ENCODE measurements at regions not wholly inside any gene's neighbourhood (a gene's known extent, or its start where the extent isn't known, plus 50 kb on each side); places are given as distances from the start of the nearest gene placed in this dataset.

DNA sequence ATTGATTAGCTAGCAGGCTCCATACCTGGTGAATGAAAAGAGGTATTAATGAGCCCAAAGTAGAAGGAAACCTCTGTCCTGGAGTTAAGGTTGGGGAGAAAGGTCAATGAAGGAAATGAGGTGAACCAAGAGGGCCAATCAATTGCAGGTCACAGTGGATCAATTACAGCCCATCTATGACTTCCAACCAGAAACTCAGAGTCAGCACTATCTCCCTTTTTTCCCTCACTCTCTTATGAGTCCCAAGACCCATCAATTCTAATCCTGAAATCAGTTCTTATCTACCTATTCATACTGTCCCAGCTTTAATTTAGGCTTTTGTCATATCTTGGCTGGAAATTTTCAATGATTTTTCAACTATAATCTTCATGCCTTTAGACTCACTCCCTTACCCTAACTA lies 433.2 kb upstream of the PKN2 start:
- Mint-ChIP-seq H3K27me3 (ENCODE audit: low read depth in 3 of 3) (peaks cover 0 to 2% (median 0%) of the 10 kb centered on the region in 3 donors), H3K4me1 (no peaks in the 10 kb centered on the region), H3K9me3 (peaks cover 0 to 9% (median 0%) of the 10 kb centered on the region in 6 donors), H3K27ac (no peak overlapping the region), H3K4me3 (no peak overlapping the region), H3K36me3 (no peaks in the 10 kb centered on the region)
- DNase-seq, result no peak

DNA sequence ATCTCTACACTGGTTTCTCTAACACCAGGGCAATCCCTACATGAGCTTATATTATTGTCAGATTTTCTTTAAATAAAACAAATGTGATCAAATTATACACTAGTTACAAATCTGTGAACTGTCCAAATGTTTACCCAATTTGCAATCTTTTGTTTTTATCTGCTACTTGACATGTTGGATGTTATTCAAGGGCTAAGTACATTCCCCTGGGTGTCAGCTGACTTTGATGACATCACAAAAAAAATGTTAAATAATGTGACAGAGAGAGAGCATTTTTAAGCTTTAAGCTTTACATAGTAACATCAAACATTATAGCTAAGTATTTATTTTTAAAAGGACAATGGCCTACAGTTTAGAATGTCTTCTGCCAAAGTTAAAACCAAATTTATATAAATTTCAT lies 431.3 kb upstream of the PKN2 start:
- Mint-ChIP-seq H3K27me3 (ENCODE audit: low read depth in 3 of 3) (peaks cover 2 to 3% (median 3%) of the 10 kb centered on the region in 3 donors), H3K27ac (no peak overlapping the region), H3K4me3 (no peak overlapping the region), H3K36me3 (no peaks in the 10 kb centered on the region), H3K9me3 (peaks cover 0 to 12% (median under 1%) of the 10 kb centered on the region in 6 donors), H3K4me1 (no peaks in the 10 kb centered on the region)
- DNase-seq, result no peak

DNA sequence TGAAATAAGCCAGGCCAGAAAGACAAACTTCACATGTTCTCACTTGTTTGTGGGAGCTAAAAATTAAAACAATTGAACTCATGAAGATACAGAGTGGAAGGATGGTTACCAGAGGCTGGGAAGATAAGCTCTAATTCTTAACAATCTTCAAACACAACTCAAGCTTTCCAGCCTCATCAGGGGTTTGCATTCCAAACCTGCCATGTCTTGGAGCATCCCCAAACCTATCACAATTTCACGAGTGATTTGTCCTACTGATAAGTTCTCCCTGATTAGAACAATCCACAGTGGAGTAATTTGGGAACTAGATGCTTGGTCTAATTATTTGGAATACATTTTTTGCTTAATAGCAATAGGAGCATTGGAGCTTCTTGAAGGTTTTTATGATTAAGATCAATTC lies 418.5 kb upstream of the PKN2 start:
- Mint-ChIP-seq H3K36me3 (no peaks in the 10 kb centered on the region), H3K27me3 (ENCODE audit: low read depth in 3 of 3) (peaks cover 0 to 3% (median 0%) of the 10 kb centered on the region in 3 donors), H3K9me3 (peaks cover 0 to 12% (median 2%) of the 10 kb centered on the region in 6 donors), H3K4me1 (no peaks in the 10 kb centered on the region), H3K4me3 (no peak overlapping the region), H3K27ac (no peak overlapping the region)
- DNase-seq, result no peak

DNA sequence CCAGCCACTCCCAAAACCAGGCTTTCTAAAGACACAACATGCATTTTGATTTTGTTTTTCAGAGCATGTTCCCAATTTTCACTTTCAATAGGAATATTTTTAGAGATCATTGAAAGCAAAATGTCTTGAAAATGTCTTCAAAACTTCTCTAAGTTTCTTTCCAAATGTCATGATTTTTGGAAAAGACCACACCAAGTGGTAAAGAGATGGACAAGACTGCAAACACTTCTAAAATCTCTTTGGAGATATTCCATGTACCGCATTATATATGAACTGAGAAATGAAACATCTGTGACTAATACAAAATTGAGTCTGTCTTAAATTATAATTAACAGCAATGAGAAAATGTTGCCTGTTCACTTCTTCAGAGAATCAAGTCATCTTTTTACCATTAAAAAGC lies 418.0 kb upstream of the PKN2 start:
- Mint-ChIP-seq H3K36me3 (no peaks in the 10 kb centered on the region), H3K27me3 (ENCODE audit: low read depth in 3 of 3) (peaks cover 0 to 3% (median 0%) of the 10 kb centered on the region in 3 donors), H3K4me1 (no peaks in the 10 kb centered on the region), H3K4me3 (no peak overlapping the region), H3K27ac (no peak overlapping the region), H3K9me3 (peaks cover 0 to 12% (median 2%) of the 10 kb centered on the region in 6 donors)
- DNase-seq, result no peak

DNA sequence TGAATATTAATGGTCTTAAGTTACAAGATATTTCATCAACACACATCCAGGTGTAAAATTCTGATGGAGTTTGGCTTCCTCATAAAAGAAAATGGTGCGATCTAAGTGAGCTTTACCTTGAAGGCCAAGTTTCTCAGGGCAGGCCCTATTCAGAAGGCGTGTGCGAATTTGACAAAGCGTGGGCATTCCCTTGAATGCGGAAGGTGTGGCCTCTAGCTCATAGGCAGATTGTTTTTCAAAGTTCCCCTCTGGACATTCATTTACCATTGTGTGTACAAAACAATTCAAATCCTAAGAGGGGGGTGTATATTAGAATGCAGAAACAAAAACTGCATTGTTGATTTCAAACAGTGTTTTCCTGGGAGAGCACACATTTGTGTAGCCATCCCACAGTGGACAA lies 411.9 kb upstream of the PKN2 start:
- no peak for DNase-seq
- no peak overlapping the region for H3K27ac Mint-ChIP-seq
- no peak overlapping the region for H3K4me3 Mint-ChIP-seq
- no peaks in the 10 kb centered on the region for H3K36me3 Mint-ChIP-seq
- no peaks in the 10 kb centered on the region for H3K4me1 Mint-ChIP-seq
- peaks cover 0 to 2% (median 0%) of the 10 kb centered on the region in 6 donors for H3K9me3 Mint-ChIP-seq
- H3K27me3 Mint-ChIP-seq (ENCODE audit: low read depth in 3 of 3), result peaks cover 0 to 2% (median 0%) of the 10 kb centered on the region in 3 donors

DNA sequence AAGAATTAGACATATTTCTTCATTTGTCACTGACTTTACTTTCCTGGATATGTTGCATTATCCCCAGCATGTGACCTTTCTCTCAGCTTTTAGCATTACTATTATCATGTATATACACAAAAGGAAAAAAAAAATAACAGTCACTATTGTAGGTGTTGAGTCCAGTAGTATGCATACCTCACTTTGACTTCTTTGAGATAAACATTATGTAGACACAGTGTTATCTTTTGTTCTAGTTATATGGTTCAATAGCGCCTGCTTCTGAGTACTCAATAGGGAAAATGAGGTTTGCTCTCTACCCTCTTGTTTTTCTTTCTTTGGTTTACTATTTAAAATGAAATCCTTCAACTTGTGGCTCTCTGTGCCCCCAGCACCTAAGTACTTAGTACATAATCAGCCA lies 409.6 kb upstream of the PKN2 start:
- no peak for DNase-seq
- H3K27ac Mint-ChIP-seq, result no peak overlapping the region
- no peaks in the 10 kb centered on the region for H3K4me1 Mint-ChIP-seq
- no peak overlapping the region for H3K4me3 Mint-ChIP-seq
- H3K27me3 Mint-ChIP-seq (ENCODE audit: low read depth in 3 of 3), result peaks cover 0 to 2% (median 0%) of the 10 kb centered on the region in 3 donors
- no peaks in the 10 kb centered on the region for H3K36me3 Mint-ChIP-seq
- H3K9me3 Mint-ChIP-seq, result peaks cover 0 to 5% (median 0%) of the 10 kb centered on the region in 6 donors

DNA sequence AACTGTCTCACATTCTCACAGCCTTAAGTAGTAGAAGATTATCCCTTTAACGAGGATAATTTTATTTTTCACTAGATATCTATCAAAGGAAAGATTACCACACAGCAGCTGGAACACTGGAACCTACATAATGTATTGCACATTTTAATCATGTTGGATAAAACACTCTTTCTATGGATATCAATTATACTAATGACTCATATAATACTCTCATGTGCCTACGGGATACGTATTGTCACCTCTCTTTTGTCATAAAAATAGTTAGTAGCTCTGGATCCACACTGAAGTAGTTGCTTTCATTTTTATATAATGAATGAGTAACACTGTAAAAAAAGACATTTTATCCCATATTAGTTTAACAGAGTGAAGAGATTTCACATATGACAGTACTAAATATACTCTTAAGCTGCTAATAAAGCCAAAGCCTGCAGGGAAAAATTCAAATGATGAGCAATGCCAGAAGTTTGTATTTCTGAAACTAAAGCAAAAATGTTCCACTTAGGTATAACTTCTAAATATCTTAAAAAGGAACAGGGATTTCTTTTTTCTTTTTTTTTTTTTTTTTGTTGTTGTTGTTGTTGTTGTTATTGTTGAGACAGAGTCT lies 408.7 kb upstream of the PKN2 start:
- H3K9me3 Mint-ChIP-seq, result peaks cover 0 to 7% (median 0%) of the 10 kb centered on the region in 6 donors
- no peaks in the 10 kb centered on the region for H3K36me3 Mint-ChIP-seq
- no peak for DNase-seq
- H3K4me1 Mint-ChIP-seq, result no peaks in the 10 kb centered on the region
- no peak overlapping the region for H3K27ac Mint-ChIP-seq
- H3K27me3 Mint-ChIP-seq (ENCODE audit: low read depth in 3 of 3), result peaks cover 0 to 2% (median 0%) of the 10 kb centered on the region in 3 donors
- H3K4me3 Mint-ChIP-seq, result no peak overlapping the region

DNA sequence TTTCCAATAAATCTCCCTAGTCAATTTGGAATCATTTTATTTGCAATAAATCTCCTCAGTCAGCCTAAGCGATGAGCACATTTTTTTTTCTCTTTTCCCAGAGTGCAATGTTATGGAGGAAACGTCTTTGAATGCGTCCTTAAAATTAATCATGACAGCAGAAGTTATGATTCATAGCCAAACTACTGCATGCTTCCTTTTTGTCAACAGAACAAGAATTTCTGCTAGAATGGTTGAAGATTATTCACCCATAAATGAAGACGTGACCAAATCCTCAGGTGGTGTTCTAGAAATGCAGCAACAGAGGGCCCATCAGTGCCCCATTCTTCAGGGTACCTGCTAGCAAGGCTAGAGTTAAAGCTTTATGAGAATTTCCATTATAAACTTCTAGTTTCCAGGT lies 407.9 kb upstream of the PKN2 start:
- Mint-ChIP-seq H3K9me3 (peaks cover 0 to 7% (median 0%) of the 10 kb centered on the region in 6 donors), H3K36me3 (no peaks in the 10 kb centered on the region), H3K27me3 (ENCODE audit: low read depth in 3 of 3) (peaks cover 0 to 2% (median 0%) of the 10 kb centered on the region in 3 donors), H3K4me3 (no peak overlapping the region), H3K27ac (no peak overlapping the region), H3K4me1 (no peaks in the 10 kb centered on the region)
- no peak for DNase-seq

DNA sequence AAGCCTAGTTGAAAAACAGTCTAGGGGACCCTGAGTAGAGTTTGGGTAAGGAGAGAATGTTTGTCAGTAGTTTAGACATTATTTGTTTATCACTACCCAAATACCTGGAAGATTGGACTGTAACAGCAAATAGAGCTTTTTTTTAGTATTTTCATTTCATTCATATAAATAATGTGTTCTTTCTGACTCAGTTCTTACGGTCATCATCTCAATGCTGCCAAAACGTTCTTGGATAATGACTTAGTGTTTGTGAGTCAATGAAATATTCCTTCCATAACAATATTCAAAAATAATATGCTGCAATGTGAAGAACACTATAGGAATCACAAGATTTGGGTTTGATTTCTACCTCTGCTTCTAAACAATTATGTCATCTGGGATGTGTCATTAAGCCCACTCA lies 400.0 kb upstream of the PKN2 start:
- no peak overlapping the region for H3K27ac Mint-ChIP-seq
- no peak overlapping the region for H3K4me3 Mint-ChIP-seq
- H3K9me3 Mint-ChIP-seq, result peaks cover 0 to 7% (median 0%) of the 10 kb centered on the region in 6 donors
- H3K4me1 Mint-ChIP-seq, result no peaks in the 10 kb centered on the region
- H3K36me3 Mint-ChIP-seq, result no peaks in the 10 kb centered on the region
- DNase-seq, result no peak
- peaks cover 0 to 2% (median 2%) of the 10 kb centered on the region in 3 donors for H3K27me3 Mint-ChIP-seq (ENCODE audit: low read depth in 3 of 3)

DNA sequence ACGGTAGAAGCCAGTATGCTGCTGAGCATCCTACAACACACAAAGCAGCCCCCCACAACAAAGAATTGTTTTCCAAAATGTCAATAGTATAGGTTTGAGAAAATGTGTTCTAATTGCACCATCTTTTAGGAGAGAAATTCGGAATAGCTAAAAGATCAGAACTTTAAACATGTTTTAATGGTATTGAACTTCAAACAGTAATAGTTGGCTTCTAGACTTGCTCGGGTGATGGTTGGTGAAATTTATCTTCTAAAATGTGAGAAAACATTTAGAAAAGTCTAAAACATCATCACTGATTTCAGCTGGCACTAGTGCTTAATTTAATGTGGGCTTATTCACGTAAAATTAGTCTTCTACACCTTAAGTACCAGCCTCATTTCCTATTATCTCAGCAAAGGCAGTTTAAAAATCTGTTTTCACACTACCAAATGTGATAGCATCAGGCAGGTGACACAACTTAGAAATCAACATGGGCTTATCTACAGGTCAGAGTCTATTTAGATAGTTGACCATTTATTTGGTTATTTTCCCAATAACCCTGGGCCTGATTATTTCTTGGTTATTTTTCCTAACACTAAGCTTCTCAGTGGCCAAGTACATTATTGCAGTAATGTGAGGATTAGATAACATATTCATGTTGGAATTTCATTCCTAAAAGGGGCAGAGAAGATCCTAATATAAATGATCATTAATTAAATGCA lies 399.3 kb upstream of the PKN2 start:
- no peak overlapping the region for H3K4me3 Mint-ChIP-seq
- peaks cover 0 to 2% (median 2%) of the 10 kb centered on the region in 3 donors for H3K27me3 Mint-ChIP-seq (ENCODE audit: low read depth in 3 of 3)
- no peak overlapping the region for H3K27ac Mint-ChIP-seq
- no peak for DNase-seq
- peaks cover 0 to 7% (median 0%) of the 10 kb centered on the region in 6 donors for H3K9me3 Mint-ChIP-seq
- no peaks in the 10 kb centered on the region for H3K36me3 Mint-ChIP-seq
- H3K4me1 Mint-ChIP-seq, result no peaks in the 10 kb centered on the region

DNA sequence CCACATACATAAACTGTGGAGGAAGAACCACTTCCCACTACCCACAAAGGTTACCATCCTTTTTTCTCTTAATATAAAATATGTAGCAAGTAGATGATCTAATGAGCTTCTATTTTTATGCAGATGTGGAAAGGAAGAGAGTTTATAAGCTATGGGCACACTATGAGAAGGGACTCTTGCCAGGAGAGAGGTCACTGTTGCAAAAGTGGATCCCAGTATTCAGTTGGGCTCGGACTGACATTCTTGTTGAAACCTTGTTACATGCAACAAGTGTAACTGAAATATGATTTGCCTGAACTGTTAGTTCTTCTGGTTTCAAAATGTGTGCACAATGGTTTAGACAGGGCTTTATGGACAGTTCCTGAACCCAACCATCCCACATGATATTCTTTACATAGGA lies 397.4 kb upstream of the PKN2 start:
- Mint-ChIP-seq H3K27me3 (ENCODE audit: low read depth in 3 of 3) (peaks cover 2% of the 10 kb centered on the region in 3 donors), H3K4me3 (no peak overlapping the region), H3K27ac (no peak overlapping the region), H3K36me3 (no peaks in the 10 kb centered on the region), H3K4me1 (no peaks in the 10 kb centered on the region), H3K9me3 (peaks cover 0 to 4% (median 1%) of the 10 kb centered on the region in 6 donors)
- DNase-seq, result no peak

DNA sequence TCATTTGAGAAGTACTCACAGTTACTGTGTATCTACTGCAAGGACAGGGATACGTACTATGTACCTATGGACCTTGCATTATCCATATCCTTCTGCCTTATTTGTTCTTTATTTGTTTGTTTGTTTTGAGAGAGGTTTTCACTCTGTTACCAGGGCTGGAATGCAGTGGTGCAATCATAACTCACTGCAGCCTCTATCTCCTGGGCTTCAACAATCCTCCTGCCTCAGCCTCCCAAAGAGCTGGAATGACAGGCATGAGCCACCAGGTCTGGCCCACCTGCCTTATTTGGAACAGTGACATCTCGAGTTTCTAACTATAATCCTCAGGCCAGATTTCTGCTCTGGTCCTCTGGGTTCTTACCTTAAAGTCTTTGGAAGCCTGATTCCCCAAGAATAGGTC lies 395.5 kb upstream of the PKN2 start:
- Mint-ChIP-seq H3K9me3 (peaks cover 0 to 4% (median 0%) of the 10 kb centered on the region in 6 donors), H3K4me1 (no peaks in the 10 kb centered on the region), H3K36me3 (no peaks in the 10 kb centered on the region), H3K4me3 (no peak overlapping the region), H3K27me3 (ENCODE audit: low read depth in 3 of 3) (peaks cover 0 to 2% (median under 1%) of the 10 kb centered on the region in 3 donors), H3K27ac (no peak overlapping the region)
- no peak for DNase-seq

DNA sequence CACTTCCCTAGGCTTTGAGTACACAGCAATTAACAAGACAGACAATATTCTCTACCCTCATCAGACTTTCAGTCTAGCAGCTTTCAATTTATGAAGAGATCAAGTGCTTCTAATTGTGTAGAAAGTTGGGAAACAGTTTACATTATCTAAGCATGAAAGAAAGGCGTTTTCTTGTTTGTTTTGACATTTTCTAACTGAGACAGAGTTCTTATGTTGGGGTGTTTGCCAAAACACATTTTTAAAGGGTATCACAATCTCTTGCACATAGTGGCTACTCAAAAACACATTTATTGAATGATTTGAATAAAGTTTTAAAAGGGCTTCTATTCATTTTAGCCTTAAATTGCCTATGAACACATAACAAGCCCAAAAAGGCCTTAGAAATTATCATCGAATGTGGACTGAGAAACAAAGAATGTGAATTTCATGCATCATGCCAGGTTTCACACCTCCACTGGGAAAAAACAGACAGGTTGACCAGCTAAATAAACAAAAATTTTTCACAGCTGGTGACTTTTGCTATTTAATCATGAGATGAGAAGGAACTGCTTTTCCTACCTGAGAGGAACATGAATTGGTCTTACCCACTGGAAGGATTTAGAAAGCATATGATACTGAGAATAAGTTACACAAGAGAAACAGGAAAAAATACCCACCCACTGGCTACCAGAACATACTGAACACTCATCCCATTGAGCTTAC lies 394.5 kb upstream of the PKN2 start:
- H3K36me3 Mint-ChIP-seq, result no peaks in the 10 kb centered on the region
- H3K9me3 Mint-ChIP-seq, result peaks cover 0 to 4% (median 0%) of the 10 kb centered on the region in 6 donors
- H3K4me3 Mint-ChIP-seq, result no peak overlapping the region
- H3K27ac Mint-ChIP-seq, result no peak overlapping the region
- H3K4me1 Mint-ChIP-seq, result no peaks in the 10 kb centered on the region
- no peak for DNase-seq
- H3K27me3 Mint-ChIP-seq (ENCODE audit: low read depth in 3 of 3), result peaks cover 0 to 2% (median 0%) of the 10 kb centered on the region in 3 donors

All from immature natural killer cell (primary cell).